ENCODE measurements at regions not wholly inside any gene's neighbourhood (a gene's known extent, or its start where the extent isn't known, plus 50 kb on each side); places are given as distances from the start of the nearest gene placed in this dataset.

DNA sequence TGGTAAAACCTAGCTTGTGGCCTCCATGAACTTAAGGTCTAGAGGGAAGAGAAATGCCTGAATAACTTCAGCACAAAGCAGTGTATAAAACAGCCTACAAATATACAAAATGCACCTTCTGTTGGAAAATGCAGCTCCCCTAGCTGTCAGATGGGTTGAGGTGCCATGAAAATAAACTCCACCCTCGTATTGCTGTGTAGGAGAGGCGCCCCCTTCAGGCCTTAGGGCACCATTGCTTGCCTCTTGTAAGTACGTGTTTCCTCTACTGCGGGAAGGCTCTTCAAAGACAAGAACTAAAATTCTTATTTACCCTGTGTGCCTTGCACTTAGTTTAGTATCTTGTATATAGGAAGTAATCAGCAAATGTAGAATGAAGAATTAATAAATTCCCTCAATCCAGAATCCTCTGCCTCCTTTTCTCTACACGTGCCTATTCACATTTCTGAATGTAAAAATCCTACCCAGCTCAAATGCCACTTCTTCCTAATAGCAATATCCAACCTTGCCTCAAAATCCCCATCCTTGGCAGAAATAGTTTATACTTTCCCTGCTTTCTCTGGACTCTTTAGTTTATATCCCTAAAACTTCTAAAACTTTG lies 393.7 kb upstream of the PDE4D start (continued):
- TF ChIP-seq PRDM4 (tag by site-specific recombination; IDR thresholded peaks at IDR 0.05): no peak

DNA sequence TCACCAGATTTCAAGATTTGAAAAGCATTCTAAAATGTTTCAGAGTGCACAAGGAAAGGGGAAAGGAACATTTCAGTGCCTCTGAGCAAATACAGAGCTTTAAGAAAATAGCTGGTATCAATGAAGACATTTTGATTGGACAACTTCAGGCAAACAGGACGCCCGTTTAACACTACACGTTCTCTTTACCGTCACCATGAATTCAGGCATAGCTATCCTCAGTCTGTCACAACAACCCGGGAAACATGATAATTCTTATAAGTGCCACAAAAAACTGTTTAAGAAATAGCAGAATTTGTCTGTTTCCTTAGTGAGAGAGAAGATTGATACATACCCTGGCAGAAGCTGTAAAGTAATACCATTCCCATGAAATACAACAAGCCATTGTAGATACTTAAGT lies 392.4 kb upstream of the PDE4D start:
- no peaks in the 10 kb centered on the region for H3K36me3 ChIP-seq (ENCODE audit: control insufficient read depth in 2 of 2, insufficient read depth in 1 of 2, low read length in 2 of 2)
- no peaks in the 10 kb centered on the region for H3K4me1 ChIP-seq (ENCODE audit: control insufficient read depth, insufficient read depth, low read length)
- POLR2A ChIA-PET: no interaction called here
- CTCF ChIA-PET: interaction anchor here (0.7 to 5.2 kb wide), 13 partner anchors 11 to 479 kb away, joined by 3 to 59 read pairs (median 4); no protein-coding TSS in a partner anchor
- H3K27ac ChIP-seq (ENCODE audit: extremely low read depth, low read depth, low read length): no peak overlapping the region
- no peaks in the 10 kb centered on the region for H3K9me3 ChIP-seq (ENCODE audit: control insufficient read depth, insufficient read depth, low read depth, low read length)
- TF ChIP-seq EGR2 (tag by site-specific recombination; IDR thresholded peaks at IDR 0.05; ENCODE audit: low read depth) (no peak), ZNF658 (tag by site-specific recombination; IDR thresholded peaks at IDR 0.05) (no peak), OSR2 (tag by site-specific recombination; IDR thresholded peaks at IDR 0.05) (no peak), GLI4 (tag by site-specific recombination; IDR thresholded peaks at IDR 0.05) (no peak), ZNF114 (tag by site-specific recombination; IDR thresholded peaks at IDR 0.05) (no peak), SCRT1 (tag by site-specific recombination; IDR thresholded peaks at IDR 0.05; ENCODE audit: borderline replicate concordance) (no peak), ZNF660 (tag by site-specific recombination; IDR thresholded peaks at IDR 0.05) (no peak), ZNF148 (tag by site-specific recombination; IDR thresholded peaks at IDR 0.05; ENCODE audit: borderline replicate concordance) (no peak), ZBTB44 (tag by site-specific recombination; IDR thresholded peaks at IDR 0.05) (no peak), ZNF174 (tag by site-specific recombination; IDR thresholded peaks at IDR 0.05) (no peak), ZNF549 (tag by site-specific recombination; IDR thresholded peaks at IDR 0.05) (no peak)
- TF ChIP-seq, protein P1, sequence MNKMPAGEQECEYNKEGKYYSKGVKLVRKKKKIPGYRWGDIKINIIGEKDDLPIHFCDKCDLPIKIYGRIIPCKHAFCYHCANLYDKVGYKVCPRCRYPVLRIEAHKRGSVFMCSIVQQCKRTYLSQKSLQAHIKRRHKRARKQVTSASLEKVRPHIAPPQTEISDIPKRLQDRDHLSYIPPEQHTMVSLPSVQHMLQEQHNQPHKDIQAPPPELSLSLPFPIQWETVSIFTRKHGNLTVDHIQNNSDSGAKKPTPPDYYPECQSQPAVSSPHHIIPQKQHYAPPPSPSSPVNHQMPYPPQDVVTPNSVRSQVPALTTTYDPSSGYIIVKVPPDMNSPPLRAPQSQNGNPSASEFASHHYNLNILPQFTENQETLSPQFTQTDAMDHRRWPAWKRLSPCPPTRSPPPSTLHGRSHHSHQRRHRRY (tag by site-specific recombination; IDR thresholded peaks at IDR 0.05): no peak
- TF ChIP-seq, protein P2, sequence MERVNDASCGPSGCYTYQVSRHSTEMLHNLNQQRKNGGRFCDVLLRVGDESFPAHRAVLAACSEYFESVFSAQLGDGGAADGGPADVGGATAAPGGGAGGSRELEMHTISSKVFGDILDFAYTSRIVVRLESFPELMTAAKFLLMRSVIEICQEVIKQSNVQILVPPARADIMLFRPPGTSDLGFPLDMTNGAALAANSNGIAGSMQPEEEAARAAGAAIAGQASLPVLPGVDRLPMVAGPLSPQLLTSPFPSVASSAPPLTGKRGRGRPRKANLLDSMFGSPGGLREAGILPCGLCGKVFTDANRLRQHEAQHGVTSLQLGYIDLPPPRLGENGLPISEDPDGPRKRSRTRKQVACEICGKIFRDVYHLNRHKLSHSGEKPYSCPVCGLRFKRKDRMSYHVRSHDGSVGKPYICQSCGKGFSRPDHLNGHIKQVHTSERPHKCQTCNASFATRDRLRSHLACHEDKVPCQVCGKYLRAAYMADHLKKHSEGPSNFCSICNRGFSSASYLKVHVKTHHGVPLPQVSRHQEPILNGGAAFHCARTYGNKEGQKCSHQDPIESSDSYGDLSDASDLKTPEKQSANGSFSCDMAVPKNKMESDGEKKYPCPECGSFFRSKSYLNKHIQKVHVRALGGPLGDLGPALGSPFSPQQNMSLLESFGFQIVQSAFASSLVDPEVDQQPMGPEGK (tag by site-specific recombination; IDR thresholded peaks at IDR 0.05): no peak
- TF ChIP-seq, protein P3, sequence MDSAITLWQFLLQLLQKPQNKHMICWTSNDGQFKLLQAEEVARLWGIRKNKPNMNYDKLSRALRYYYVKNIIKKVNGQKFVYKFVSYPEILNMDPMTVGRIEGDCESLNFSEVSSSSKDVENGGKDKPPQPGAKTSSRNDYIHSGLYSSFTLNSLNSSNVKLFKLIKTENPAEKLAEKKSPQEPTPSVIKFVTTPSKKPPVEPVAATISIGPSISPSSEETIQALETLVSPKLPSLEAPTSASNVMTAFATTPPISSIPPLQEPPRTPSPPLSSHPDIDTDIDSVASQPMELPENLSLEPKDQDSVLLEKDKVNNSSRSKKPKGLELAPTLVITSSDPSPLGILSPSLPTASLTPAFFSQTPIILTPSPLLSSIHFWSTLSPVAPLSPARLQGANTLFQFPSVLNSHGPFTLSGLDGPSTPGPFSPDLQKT (IDR thresholded peaks at IDR 0.05; ENCODE audit: borderline replicate concordance, low read depth, low read length): no peak
- no peak overlapping the region for H3K4me3 ChIP-seq (ENCODE audit: low read depth, low read length)
